ENCODE measurements at regions not wholly inside any gene's neighbourhood (a gene's known extent, or its start where the extent isn't known, plus 50 kb on each side); places are given as distances from the start of the nearest gene placed in this dataset.

- TF ChIP-seq POLR2A (IDR thresholded peaks at IDR 0.05) (no peak), CTCF (IDR thresholded peaks at IDR 0.05) (no peak)
- no peak overlapping the region for H3K4me3 ChIP-seq (replicated peaks in 1 of 3)
- H3K36me3 ChIP-seq: no peaks in the 10 kb centered on the region
- DNase-seq: no peak
- no peaks in the 10 kb centered on the region for H3K9me3 ChIP-seq
- WGBS, 2 donors: 90 to 100% methylated on average over 1 to 2 of the region's 2 CpGs
- no peak overlapping the region for H3K27ac ChIP-seq
- no peaks in the 10 kb centered on the region for H3K27me3 ChIP-seq
- no peaks in the 10 kb centered on the region for H3K4me1 ChIP-seq
- intact Hi-C loops (cut with DNase I): no loop called here
These were observed 618.4 kb downstream of the MMUT start for GRCh38 chr6:48844696-48845095.

GRCh38 chr6:48840896-48841295 lies 622.2 kb downstream of the MMUT start:
- Histone ChIP-seq H3K4me3 (replicated peaks in 1 of 3) (no peak overlapping the region), H3K9me3 (no peaks in the 10 kb centered on the region), H3K27ac (no peak overlapping the region), H3K4me1 (no peaks in the 10 kb centered on the region), H3K36me3 (no peaks in the 10 kb centered on the region), H3K27me3 (no peaks in the 10 kb centered on the region)
- no peak for DNase-seq
- intact Hi-C loops (cut with DNase I): no loop called here
- no peak for TF ChIP-seq POLR2A (IDR thresholded peaks at IDR 0.05)
- no peak for TF ChIP-seq CTCF (IDR thresholded peaks at IDR 0.05)
- WGBS, 2 donors: 90 to 97% methylated on average over 1 of the region's 1 CpG

GRCh38 chr6:48839206-48839605 lies 623.8 kb downstream of the MMUT start:
- Histone ChIP-seq H3K27ac (no peak overlapping the region), H3K4me3 (replicated peaks in 1 of 3) (no peak overlapping the region), H3K9me3 (no peaks in the 10 kb centered on the region), H3K36me3 (no peaks in the 10 kb centered on the region), H3K4me1 (no peaks in the 10 kb centered on the region), H3K27me3 (no peaks in the 10 kb centered on the region)
- intact Hi-C loops (cut with DNase I): no loop called here
- WGBS, 2 donors: 23 to 30% methylated on average over 2 of the region's 2 CpGs
- DNase-seq: no peak
- TF ChIP-seq POLR2A (IDR thresholded peaks at IDR 0.05): no peak
- TF ChIP-seq CTCF (IDR thresholded peaks at IDR 0.05): no peak

GRCh38 chr6:48837744-48838143 lies 625.3 kb downstream of the MMUT start:
- TF ChIP-seq POLR2A (IDR thresholded peaks at IDR 0.05) (no peak), CTCF (IDR thresholded peaks at IDR 0.05) (no peak)
- DNase-seq: no peak
- Histone ChIP-seq H3K27me3 (no peaks in the 10 kb centered on the region), H3K4me3 (replicated peaks in 1 of 3) (no peak overlapping the region), H3K4me1 (no peaks in the 10 kb centered on the region), H3K27ac (no peak overlapping the region), H3K36me3 (no peaks in the 10 kb centered on the region), H3K9me3 (no peaks in the 10 kb centered on the region)
- intact Hi-C loops (cut with DNase I): no loop called here
- 79 to 82% methylated on average over 3 of the region's 3 CpGs for WGBS, 2 donors

- Histone ChIP-seq H3K9me3 (no peaks in the 10 kb centered on the region), H3K4me1 (no peaks in the 10 kb centered on the region), H3K36me3 (no peaks in the 10 kb centered on the region), H3K27me3 (no peaks in the 10 kb centered on the region), H3K27ac (no peak overlapping the region), H3K4me3 (replicated peaks in 1 of 3) (no peak overlapping the region)
- intact Hi-C loops (cut with DNase I): no loop called here
- 36 to 48% methylated on average over 2 of the region's 2 CpGs for WGBS, 2 donors
- DNase-seq: no peak
- no peak for TF ChIP-seq CTCF (IDR thresholded peaks at IDR 0.05)
- TF ChIP-seq POLR2A (IDR thresholded peaks at IDR 0.05): no peak
These were observed 627.6 kb downstream of the MMUT start for GRCh38 chr6:48835421-48835958.
